Muscle of arm (tissue), 1 donor: ENCODE measurements at regions not wholly inside any gene's neighbourhood (a gene's known extent, or its start where the extent isn't known, plus 50 kb on each side); places are given as distances from the start of the nearest gene placed in this dataset.
A peak's percentile ranks its signal among the peaks of the same experiment; 100 is the strongest.

Experiments used
- DNase-seq: peaks from one replicate; pipeline ENCODE4 v3.0.0-alpha.2; 2013

- no peak for DNase-seq
Measured at GRCh38 chr2:898319-898718, 52.3 kb upstream of the SNTG2 start.

- no peak for DNase-seq
Measured at GRCh38 chr2:897091-897490, 53.6 kb upstream of the SNTG2 start.

GRCh38 chr2:893311-893710 is 57.3 kb upstream of the SNTG2 start:
- no peak for DNase-seq

- no peak for DNase-seq
Measured at GRCh38 chr2:892892-893291, 57.8 kb upstream of the SNTG2 start.

GRCh38 chr2:892401-892800 is 58.2 kb upstream of the SNTG2 start:
- DNase-seq, result no peak

- DNase-seq, result no peak
Measured at GRCh38 chr2:891734-892133, 58.9 kb upstream of the SNTG2 start.

- DNase-seq, result no peak
Measured at GRCh38 chr2:890791-891190, 59.9 kb upstream of the SNTG2 start.

GRCh38 chr2:890214-890613 is 60.4 kb upstream of the SNTG2 start:
- no peak for DNase-seq

- DNase-seq, result no peak
Measured at GRCh38 chr2:888906-889566, 61.6 kb upstream of the SNTG2 start.

GRCh38 chr2:888211-888801 is 62.3 kb upstream of the SNTG2 start:
- DNase-seq, result no peak

- DNase-seq, result peak; percentile 6
Measured at GRCh38 chr2:887639-888038, 63.0 kb upstream of the SNTG2 start.

GRCh38 chr2:886072-887022 is 64.3 kb upstream of the SNTG2 start:
- DNase-seq, result no peak

- no peak for DNase-seq
Measured at GRCh38 chr2:885230-886071, 65.2 kb upstream of the SNTG2 start.

- DNase-seq, result peak; percentile 22
Measured at GRCh38 chr2:883803-884748, 66.6 kb upstream of the SNTG2 start.

GRCh38 chr2:883260-883802 is 67.3 kb upstream of the SNTG2 start:
- DNase-seq, result no peak

GRCh38 chr2:881204-881918 is 69.3 kb upstream of the SNTG2 start:
- no peak for DNase-seq

- DNase-seq, result no peak
Measured at GRCh38 chr2:880201-880970, 70.3 kb upstream of the SNTG2 start.

- DNase-seq, result no peak
Measured at GRCh38 chr2:879540-879939, 71.1 kb upstream of the SNTG2 start.
